Heart left ventricle (tissue), 13 donors: ENCODE measurements at regions not wholly inside any gene's neighbourhood (a gene's known extent, or its start where the extent isn't known, plus 50 kb on each side); places are given as distances from the start of the nearest gene placed in this dataset.

Source experiments
- POLR2A ChIP-seq, 2 donors: fragments of 450-650 bp; IDR thresholded peaks; one replicate each; pipeline ENCODE4 v1.6.1; 2017; ENCODE audit warnings: antibody characterized with exemption in 2 of 2, mild to moderate bottlenecking in 2 of 2, moderate library complexity in 2 of 2
- TF ChIP-seq, protein P1 (sequence below), 12 donors: fragments of 200-600 bp; sonication (generic) in 4 of 12; IDR thresholded peaks; one replicate each; pipeline versions ENCODE4 v1.5.0 to v1.8.0; 2018 to 2022; ENCODE audit warnings: antibody characterized with exemption in 12 of 12, mild to moderate bottlenecking in 5 of 12
- donor health status: ischemic (EF 13 %, LVEDD 7.1; RV severe dilation, severe dysfunction).
- donor health status: DM: no; HTN: yes; CAD: no.
- donor health status: DM: no; HTN: no; CAD: no.
- donor health status: ischemic (EF 25% LVEDD 6.9; RV normal size, moderate dysfunction).
- donor health status: ischemic (EF 25% LVEDD 5.7; RV mildly dilated, moderate dysfunction).
- donor health status: ischemic (EF 35%, LVEDD 5.7; RV mildly dilated, moderate dysfunction).
- donor health status: nonischemic (EF 11% LVEDD 7.7; RV severe dilation, severe dysfunction).
- donor health status: DM: yes; HTN: yes; CAD: no.
- donor health status: PGD.
- donor health status: ischemic (EF 29% LVEDD 5.4; RV normal size, mild dysfunction).
- donor health status: nonischemic (EF 23%, LVEDD 6.1; RV moderate dilation, normal function).

DNA sequence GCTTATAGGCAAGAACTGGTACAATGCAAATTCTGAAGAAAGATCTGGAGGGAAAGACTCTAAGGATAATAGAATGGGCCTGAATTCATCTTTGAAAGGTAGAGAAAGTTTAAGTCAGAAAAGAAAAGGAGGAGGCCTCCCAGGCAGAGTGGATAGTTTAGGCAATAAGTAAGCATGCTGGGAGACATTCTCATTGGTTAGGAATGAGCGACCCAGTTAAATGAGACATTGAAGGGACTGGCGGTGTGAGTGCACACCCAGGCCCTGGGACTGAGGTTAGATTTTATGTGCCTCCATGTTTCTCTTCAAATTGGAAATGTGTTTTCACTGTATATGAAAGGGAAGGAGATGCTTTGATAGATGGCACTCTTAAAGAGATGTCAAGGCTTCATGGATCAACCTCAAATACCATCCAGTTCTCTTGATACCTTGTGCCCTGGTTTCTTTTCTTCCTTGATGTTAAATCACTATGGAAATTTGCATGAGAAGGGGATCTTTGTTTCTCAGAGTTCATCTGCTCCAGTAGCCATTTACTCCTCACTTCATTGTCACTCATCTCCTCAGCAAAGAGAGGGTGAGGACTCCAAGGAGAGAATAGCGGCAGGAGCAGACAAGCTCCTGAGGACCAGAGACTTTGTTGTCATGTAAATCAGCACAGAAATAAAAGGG is 584.2 kb upstream of the INTU start:
- TF ChIP-seq, protein P1, sequence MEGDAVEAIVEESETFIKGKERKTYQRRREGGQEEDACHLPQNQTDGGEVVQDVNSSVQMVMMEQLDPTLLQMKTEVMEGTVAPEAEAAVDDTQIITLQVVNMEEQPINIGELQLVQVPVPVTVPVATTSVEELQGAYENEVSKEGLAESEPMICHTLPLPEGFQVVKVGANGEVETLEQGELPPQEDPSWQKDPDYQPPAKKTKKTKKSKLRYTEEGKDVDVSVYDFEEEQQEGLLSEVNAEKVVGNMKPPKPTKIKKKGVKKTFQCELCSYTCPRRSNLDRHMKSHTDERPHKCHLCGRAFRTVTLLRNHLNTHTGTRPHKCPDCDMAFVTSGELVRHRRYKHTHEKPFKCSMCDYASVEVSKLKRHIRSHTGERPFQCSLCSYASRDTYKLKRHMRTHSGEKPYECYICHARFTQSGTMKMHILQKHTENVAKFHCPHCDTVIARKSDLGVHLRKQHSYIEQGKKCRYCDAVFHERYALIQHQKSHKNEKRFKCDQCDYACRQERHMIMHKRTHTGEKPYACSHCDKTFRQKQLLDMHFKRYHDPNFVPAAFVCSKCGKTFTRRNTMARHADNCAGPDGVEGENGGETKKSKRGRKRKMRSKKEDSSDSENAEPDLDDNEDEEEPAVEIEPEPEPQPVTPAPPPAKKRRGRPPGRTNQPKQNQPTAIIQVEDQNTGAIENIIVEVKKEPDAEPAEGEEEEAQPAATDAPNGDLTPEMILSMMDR (IDR thresholded peaks at IDR 0.05), result no peak
- TF ChIP-seq POLR2A (IDR thresholded peaks at IDR 0.05), result no peak
